ENCODE measurements at regions not wholly inside any gene's neighbourhood (a gene's known extent, or its start where the extent isn't known, plus 50 kb on each side); places are given as distances from the start of the nearest gene placed in this dataset.

GRCh38 chr1:226816576-226816975 is 53.8 kb upstream of the PSEN2 start:
- intact Hi-C loops (cut with micrococcal nuclease): no loop called here
- no peak for DNase-seq
- Mint-ChIP-seq H3K27me3 (no peaks in the 10 kb centered on the region), H3K9me3 (no peaks in the 10 kb centered on the region), H3K4me3 (no peak overlapping the region), H3K36me3 (no peaks in the 10 kb centered on the region), H3K4me1 (ENCODE audit: low read depth) (peaks cover 9% of the 10 kb centered on the region), H3K27ac (no peak overlapping the region)
- POLR2A ChIA-PET: no interaction called here
- CTCF ChIA-PET: interaction anchor here (0.7 to 1.6 kb wide), 2 partner anchors 11 to 191 kb away, joined by 3 to 4 read pairs; no protein-coding TSS in a partner anchor

GRCh38 chr1:226814751-226815537 is 55.5 kb upstream of the PSEN2 start:
- no peak overlapping the region for H3K4me3 Mint-ChIP-seq
- POLR2A ChIA-PET: no interaction called here
- no peak overlapping the region for H3K27ac Mint-ChIP-seq
- intact Hi-C loops (cut with micrococcal nuclease): no loop called here
- H3K9me3 Mint-ChIP-seq: no peaks in the 10 kb centered on the region
- no peaks in the 10 kb centered on the region for H3K27me3 Mint-ChIP-seq
- peaks cover 9% of the 10 kb centered on the region for H3K4me1 Mint-ChIP-seq (ENCODE audit: low read depth)
- no peak for DNase-seq
- CTCF ChIA-PET: no interaction called here
- H3K36me3 Mint-ChIP-seq: no peaks in the 10 kb centered on the region

- CTCF ChIA-PET: interaction anchor here (0.6 kb wide), 1 partner anchor 168 kb away, joined by 4 read pairs; no protein-coding TSS in a partner anchor
- no peaks in the 10 kb centered on the region for H3K9me3 Mint-ChIP-seq
- DNase-seq: no peak
- H3K4me3 Mint-ChIP-seq: no peak overlapping the region
- H3K27me3 Mint-ChIP-seq: no peaks in the 10 kb centered on the region
- no peak overlapping the region for H3K27ac Mint-ChIP-seq
- no peaks in the 10 kb centered on the region for H3K36me3 Mint-ChIP-seq
- peaks cover 9% of the 10 kb centered on the region for H3K4me1 Mint-ChIP-seq (ENCODE audit: low read depth)
- intact Hi-C loops (cut with micrococcal nuclease): no loop called here
- POLR2A ChIA-PET: no interaction called here
Measured at GRCh38 chr1:226813671-226814591, 56.5 kb upstream of the PSEN2 start.

GRCh38 chr1:226810681-226811080 is 59.7 kb upstream of the PSEN2 start:
- no peaks in the 10 kb centered on the region for H3K9me3 Mint-ChIP-seq
- H3K27me3 Mint-ChIP-seq: no peaks in the 10 kb centered on the region
- POLR2A ChIA-PET: no interaction called here
- H3K4me3 Mint-ChIP-seq: no peak overlapping the region
- H3K4me1 Mint-ChIP-seq (ENCODE audit: low read depth): peaks cover 10% of the 10 kb centered on the region
- DNase-seq: no peak
- no peak overlapping the region for H3K27ac Mint-ChIP-seq
- H3K36me3 Mint-ChIP-seq: no peaks in the 10 kb centered on the region
- CTCF ChIA-PET: interaction anchor here (1.0 to 1.3 kb wide), 2 partner anchors 11 to 161 kb away, joined by 3 read pairs; no protein-coding TSS in a partner anchor
- intact Hi-C loops (cut with micrococcal nuclease): no loop called here

GRCh38 chr1:226809785-226810571 is 60.4 kb upstream of the PSEN2 start:
- Mint-ChIP-seq H3K9me3 (no peaks in the 10 kb centered on the region), H3K27me3 (no peaks in the 10 kb centered on the region), H3K27ac (no peak overlapping the region), H3K36me3 (no peaks in the 10 kb centered on the region), H3K4me3 (no peak overlapping the region), H3K4me1 (ENCODE audit: low read depth) (peaks cover 6% of the 10 kb centered on the region)
- intact Hi-C loops (cut with micrococcal nuclease): no loop called here
- no peak for DNase-seq
- CTCF ChIA-PET: interaction anchor here (1.3 kb wide), 1 partner anchor 161 kb away, joined by 3 read pairs; no protein-coding TSS in a partner anchor
- POLR2A ChIA-PET: no interaction called here

GRCh38 chr1:226808501-226808900 is 61.9 kb upstream of the PSEN2 start:
- Mint-ChIP-seq H3K9me3 (no peaks in the 10 kb centered on the region), H3K4me1 (ENCODE audit: low read depth) (peaks cover 5% of the 10 kb centered on the region), H3K27me3 (no peaks in the 10 kb centered on the region), H3K36me3 (no peaks in the 10 kb centered on the region), H3K27ac (no peak overlapping the region), H3K4me3 (no peak overlapping the region)
- intact Hi-C loops (cut with micrococcal nuclease): no loop called here
- POLR2A ChIA-PET: no interaction called here
- DNase-seq: no peak
- CTCF ChIA-PET: no interaction called here

- DNase-seq: no peak
- Mint-ChIP-seq H3K9me3 (no peaks in the 10 kb centered on the region), H3K27ac (no peak overlapping the region), H3K36me3 (no peaks in the 10 kb centered on the region), H3K4me3 (no peak overlapping the region), H3K27me3 (no peaks in the 10 kb centered on the region), H3K4me1 (ENCODE audit: low read depth) (peaks cover 5% of the 10 kb centered on the region)
- ChIA-PET CTCF (interaction anchor here (1.4 kb wide), 1 partner anchor 181 kb away, joined by 3 read pairs; no protein-coding TSS in a partner anchor), POLR2A (no interaction called here)
- intact Hi-C loops (cut with micrococcal nuclease): no loop called here
Measured at GRCh38 chr1:226806988-226807387, 63.4 kb upstream of the PSEN2 start.

- Mint-ChIP-seq H3K27ac (no peak overlapping the region), H3K27me3 (no peaks in the 10 kb centered on the region), H3K36me3 (no peaks in the 10 kb centered on the region), H3K4me1 (ENCODE audit: low read depth) (peaks cover 15% of the 10 kb centered on the region), H3K4me3 (no peak overlapping the region), H3K9me3 (no peaks in the 10 kb centered on the region)
- POLR2A ChIA-PET: interaction anchor here (0.5 kb wide), 1 partner anchor 47 kb away, joined by 3 read pairs; no protein-coding TSS in a partner anchor
- CTCF ChIA-PET: interaction anchor here (1.6 kb wide), 1 partner anchor 179 kb away, joined by 6 read pairs; no protein-coding TSS in a partner anchor
- DNase-seq: no peak
- intact Hi-C loops (cut with micrococcal nuclease): no loop called here
Measured at GRCh38 chr1:226804907-226805759, 65.3 kb upstream of the PSEN2 start.

GRCh38 chr1:226800763-226801380 is 61.8 kb upstream of the ITPKB start:
- intact Hi-C loops (cut with micrococcal nuclease): no loop called here
- CTCF ChIA-PET: interaction anchor here (0.6 kb wide), 1 partner anchor 113 kb away, joined by 5 read pairs; no protein-coding TSS in a partner anchor
- peak overlapping the region; percentile 15 for H3K27ac Mint-ChIP-seq

GRCh38 chr1:226799634-226800281 is 60.7 kb upstream of the ITPKB start:
- H3K36me3 Mint-ChIP-seq: no peaks in the 10 kb centered on the region
- H3K27me3 Mint-ChIP-seq: no peaks in the 10 kb centered on the region
- H3K27ac Mint-ChIP-seq: peak overlapping the region; percentile 95
- no peak for DNase-seq
- H3K9me3 Mint-ChIP-seq: no peaks in the 10 kb centered on the region
- peak overlapping the region; percentile 49 for H3K4me3 Mint-ChIP-seq
- POLR2A ChIA-PET: no interaction called here
- CTCF ChIA-PET: interaction anchor here (1.4 to 1.7 kb wide), 2 partner anchors 11 to 165 kb away, joined by 3 read pairs; no protein-coding TSS in a partner anchor
- peaks cover 35% of the 10 kb centered on the region for H3K4me1 Mint-ChIP-seq (ENCODE audit: low read depth)
- intact Hi-C loops (cut with micrococcal nuclease): no loop called here

More at GRCh38 chr1:226800763-226801380, 61.8 kb upstream of the ITPKB start:
- Mint-ChIP-seq H3K27me3 (no peaks in the 10 kb centered on the region), H3K36me3 (no peaks in the 10 kb centered on the region), H3K4me3 (no peak overlapping the region), H3K4me1 (ENCODE audit: low read depth) (peaks cover 36% of the 10 kb centered on the region), H3K9me3 (no peaks in the 10 kb centered on the region)
- no peak for DNase-seq
- POLR2A ChIA-PET: no interaction called here

Measured in activated CD4-positive, alpha-beta memory T cell treated with anti-CD3 and anti-CD28 coated beads for 36 hours (primary cell).